GM21423 (cell line): ENCODE measurements at regions not wholly inside any gene's neighbourhood (a gene's known extent, or its start where the extent isn't known, plus 50 kb on each side); places are given as distances from the start of the nearest gene placed in this dataset.
"Not testable (repeated sequence)": the region's sequence is repeated elsewhere in the genome, so short reads cannot be mapped to it uniquely, and the experiment has no call there.

Experiments
- ATAC-seq: cut with Tn5 transposase; IDR thresholded peaks from one replicate; pipeline ENCODE4 v1.9.1; 2021; ENCODE audit warnings: mild to moderate bottlenecking, moderate library complexity; ENCODE audit not compliant: unreplicated experiment

DNA sequence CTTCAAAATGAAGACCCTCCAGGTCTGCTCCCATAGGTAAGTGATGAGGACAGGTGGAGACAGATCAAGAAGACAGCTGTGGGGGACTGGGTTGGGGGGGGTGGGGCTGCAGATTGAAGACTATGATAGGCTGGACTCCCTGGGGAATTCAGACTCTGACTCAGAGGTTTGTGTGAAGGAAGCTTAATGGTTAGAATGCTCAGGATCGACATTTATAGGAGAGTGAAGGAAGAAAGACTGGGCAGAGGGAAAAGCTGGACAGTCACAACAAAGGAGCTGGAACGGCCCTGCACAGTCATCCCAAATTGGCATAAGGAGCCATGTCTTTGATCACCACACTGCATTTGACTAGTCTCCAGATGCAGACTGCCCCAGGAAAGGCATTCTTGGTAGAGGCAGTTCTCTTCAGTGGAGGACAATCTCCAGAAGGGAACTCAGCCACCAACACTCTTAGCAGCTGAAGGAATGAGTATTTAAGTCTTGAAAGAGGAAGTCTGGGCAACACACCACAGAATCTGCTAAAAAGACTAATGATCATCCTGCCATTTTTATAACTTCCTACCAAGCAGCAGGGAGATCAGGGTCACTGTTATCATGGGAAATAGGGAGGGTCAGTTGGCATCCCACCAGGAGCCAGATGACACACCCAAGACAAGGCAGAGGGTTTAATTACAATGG is 120.0 kb upstream of the ZC3H11B start:
- ATAC-seq = no peak

GRCh38 chr1:219731771-219732170 is 118.9 kb upstream of the ZC3H11B start:
- ATAC-seq = no peak

DNA sequence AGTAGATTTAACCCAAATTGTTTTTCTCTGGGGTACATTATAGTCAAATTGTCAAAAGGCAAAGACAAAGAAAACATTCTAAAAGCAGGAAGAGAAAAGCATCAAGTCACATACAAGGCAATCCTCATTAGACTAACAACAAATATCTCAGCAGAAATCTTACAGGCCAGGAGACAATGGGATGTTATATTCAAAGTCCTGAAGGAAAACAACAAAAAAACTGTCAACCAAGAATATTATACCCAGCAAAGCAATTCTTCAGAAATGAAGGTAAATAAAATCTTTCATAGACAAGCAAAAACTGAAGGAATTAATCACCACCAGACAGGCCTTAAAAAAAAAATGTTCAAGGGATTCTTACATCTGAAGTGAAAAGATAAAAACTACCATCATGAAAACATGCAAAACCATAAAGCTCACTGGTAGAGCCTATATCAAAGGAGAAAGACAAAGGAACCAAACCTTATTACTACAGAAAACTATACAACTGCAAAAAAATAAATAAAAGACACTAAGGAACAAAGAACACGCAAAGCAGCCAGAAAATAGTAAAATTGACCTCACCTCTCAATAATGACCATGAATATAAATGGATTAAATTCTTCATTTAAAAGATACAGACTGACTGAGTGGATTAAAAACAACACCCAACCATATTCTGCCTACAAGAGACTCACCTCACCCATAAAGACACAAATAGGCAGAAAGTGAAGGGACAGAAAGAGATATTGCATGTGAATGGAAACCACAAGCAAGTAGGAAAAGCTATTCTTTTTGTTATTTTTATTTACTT is 113.8 kb upstream of the ZC3H11B start:
- ATAC-seq = no peak

DNA sequence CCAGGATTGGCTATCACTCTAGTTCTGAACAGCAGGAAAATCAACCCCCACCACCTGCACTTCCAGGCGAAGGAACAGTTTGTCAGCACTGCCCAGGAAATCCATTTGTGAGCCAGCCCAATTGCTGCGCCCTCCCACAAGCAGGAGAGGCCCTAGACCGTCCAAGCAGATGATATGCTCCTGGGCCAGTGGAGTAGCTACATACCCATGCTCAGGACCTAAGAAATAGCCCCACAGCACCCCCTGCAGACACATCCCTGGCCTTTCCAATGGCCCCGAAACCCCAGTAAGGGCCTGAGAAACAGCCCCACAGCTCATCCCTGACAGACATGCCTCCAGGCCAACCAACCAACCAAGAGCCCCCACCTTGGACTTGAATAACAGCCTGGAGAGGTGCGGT is 111.5 kb upstream of the ZC3H11B start:
- ATAC-seq = no peak

GRCh38 chr1:219717536-219717935 is 104.6 kb upstream of the ZC3H11B start:
- ATAC-seq = no peak

DNA sequence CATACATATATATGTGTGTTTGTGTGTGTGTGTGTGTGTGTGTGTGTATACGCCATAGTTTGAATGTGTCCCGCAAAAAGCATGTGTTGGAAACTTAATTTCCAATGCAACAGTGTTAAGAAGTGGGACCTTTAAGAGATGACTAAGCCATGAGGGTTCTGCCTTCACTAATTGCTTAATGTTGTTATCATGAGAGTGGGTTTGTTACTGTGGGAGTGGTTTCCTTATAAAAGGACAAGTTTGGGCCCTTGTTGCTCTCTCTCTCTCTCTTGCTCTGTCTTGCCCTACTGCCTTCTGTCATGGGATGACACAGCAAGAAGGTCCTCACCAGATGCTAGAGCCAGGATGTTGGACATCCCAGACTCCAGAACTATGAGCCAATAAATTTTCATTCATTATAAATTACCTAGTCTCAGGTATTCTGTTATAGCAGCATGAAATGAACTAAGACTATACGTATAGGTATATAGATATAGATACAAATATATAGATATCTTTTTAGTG is 103.8 kb upstream of the ZC3H11B start:
- no peak for ATAC-seq

- no peak for ATAC-seq
Observed at GRCh38 chr1:219713981-219714381, 101.1 kb upstream of the ZC3H11B start.

DNA sequence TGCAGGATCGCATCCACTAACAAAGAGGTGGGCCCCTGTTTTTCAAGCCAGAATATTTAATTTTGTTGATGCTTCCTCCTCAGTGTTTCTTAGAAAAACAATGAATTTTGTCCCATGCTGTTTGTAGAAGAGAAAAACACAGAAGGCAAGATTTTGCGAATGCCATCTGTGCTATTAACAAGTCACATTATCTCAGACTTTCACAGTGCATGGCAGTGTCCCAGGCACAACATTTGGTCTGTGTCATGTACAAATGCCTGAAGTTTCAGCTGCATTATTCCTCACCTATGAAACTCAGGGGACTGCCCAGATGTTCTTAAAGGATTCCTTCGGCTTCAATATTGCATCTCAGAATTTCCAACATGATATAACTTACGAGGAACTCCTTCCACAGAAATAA is 99.6 kb upstream of the ZC3H11B start:
- ATAC-seq = no peak

GRCh38 chr1:219710529-219711194 is 97.8 kb upstream of the ZC3H11B start:
- ATAC-seq = no peak

GRCh38 chr1:219708919-219709543 is 96.1 kb upstream of the ZC3H11B start:
- no peak for ATAC-seq

GRCh38 chr1:219707885-219708284 is 95.0 kb upstream of the ZC3H11B start:
- ATAC-seq = not testable (repeated sequence)

GRCh38 chr1:219704331-219704730 is 91.4 kb upstream of the ZC3H11B start:
- ATAC-seq = not testable (repeated sequence)

GRCh38 chr1:219703368-219703639 is 90.4 kb upstream of the ZC3H11B start:
- no peak for ATAC-seq

DNA sequence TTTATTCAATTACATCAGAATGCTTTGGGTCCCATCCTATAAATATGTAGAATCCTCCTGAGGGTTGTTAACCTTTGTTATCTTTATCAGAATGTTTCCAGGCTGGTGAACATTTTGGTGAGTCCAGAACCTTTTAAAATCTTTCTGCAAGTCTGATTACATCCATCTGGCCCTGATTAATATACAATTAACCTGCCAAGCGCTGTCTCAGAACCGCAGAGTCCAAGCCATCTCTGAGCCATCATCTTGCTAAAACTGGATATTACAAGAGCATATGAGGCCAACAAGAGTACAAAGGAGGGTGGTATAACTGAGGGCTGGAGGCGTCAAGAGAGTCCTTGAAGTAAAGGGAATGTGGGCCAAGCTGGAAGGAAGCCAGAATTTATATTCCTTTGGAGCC is 88.6 kb upstream of the ZC3H11B start:
- ATAC-seq = no peak

DNA sequence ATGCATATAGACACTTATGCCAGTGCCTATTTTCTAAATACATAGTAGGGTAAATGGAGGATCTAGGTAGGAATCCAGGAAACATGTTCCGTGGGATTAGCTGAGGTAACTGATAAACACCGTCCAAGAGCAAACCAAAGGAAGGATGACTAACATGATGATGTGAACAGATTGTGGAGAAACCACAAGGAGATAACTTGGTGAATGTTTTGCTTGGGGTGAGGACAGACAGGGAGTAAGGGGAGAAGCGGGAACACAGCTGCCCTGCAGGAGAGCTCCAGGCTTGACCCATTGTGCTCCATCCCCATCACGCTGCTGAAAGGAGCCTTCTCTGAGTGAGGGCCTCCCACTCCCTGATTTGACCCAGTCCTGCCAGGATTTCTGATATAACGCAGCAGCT is 87.0 kb upstream of the ZC3H11B start:
- no peak for ATAC-seq

DNA sequence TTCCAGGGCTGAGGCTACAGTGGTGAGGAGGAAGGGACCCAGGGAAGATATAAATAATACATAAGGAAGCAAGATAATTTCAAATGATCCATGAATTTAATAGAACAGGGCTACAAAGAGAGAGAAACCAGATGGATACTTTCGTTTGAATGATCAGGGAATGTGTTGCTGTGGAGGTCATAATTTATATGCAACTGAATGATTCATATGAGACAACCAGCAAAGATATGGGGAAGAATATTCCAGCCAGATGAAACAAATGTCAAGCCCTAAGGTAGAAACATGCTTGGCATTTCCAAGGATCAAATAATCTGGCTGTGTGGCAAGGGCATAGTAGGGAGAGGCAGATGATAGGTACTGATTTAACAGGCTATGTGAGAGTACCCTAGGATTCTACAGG is 84.8 kb upstream of the ZC3H11B start:
- ATAC-seq = no peak

GRCh38 chr1:219692981-219693380 is 80.1 kb upstream of the ZC3H11B start:
- no peak for ATAC-seq

DNA sequence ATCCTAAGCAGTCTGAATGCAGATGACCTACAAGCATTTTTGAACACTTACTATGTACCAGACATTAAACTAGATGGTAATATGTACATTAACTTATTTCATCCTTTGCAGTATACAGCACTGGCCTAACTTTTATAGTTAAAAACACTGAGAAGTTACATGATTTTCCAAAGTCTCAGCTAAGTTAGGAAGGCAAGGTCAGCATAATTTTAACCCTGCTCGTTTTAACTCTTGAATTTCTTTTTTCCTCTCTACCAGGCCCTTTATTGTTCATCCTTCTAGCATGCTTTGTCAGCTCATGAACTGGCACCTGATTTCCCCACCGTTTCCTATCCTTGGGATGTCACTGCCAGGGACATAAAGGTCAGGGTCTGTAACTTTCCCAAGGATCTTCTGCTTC is 76.9 kb upstream of the ZC3H11B start:
- ATAC-seq = no peak

GRCh38 chr1:219687779-219688178 is 74.9 kb upstream of the ZC3H11B start:
- no peak for ATAC-seq

DNA sequence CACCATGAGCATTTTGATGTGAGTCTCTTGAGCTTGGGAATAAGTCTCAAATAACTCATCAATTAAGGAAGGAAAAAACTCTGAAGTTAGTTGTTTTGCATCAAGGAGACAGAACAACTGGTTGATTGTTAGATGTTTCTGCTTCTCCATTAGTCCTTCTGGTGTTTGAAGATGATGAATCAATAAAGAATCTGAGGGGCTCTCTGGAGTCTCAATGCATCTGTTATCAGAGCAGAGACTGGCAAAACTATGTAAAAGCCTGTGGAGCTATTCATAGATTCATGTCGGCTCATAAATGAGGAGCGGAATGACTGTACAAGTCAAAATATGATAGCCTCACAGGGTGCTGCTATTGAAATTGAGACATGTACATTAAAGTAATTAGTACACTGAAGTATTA is 73.3 kb upstream of the ZC3H11B start:
- ATAC-seq = no peak

GRCh38 chr1:219682788-219683187 is 69.9 kb upstream of the ZC3H11B start:
- no peak for ATAC-seq

GRCh38 chr1:219681876-219682275 is 69.0 kb upstream of the ZC3H11B start:
- ATAC-seq = no peak
